Fibroblast of peridontal ligament (primary cell): ENCODE measurements at regions not wholly inside any gene's neighbourhood (a gene's known extent, or its start where the extent isn't known, plus 50 kb on each side); places are given as distances from the start of the nearest gene placed in this dataset.

Source experiments
- DNase-seq: peaks from one replicate; pipeline ENCODE4 v3.0.0-alpha.2; 2010; ENCODE audit errors: extremely low read depth

DNA sequence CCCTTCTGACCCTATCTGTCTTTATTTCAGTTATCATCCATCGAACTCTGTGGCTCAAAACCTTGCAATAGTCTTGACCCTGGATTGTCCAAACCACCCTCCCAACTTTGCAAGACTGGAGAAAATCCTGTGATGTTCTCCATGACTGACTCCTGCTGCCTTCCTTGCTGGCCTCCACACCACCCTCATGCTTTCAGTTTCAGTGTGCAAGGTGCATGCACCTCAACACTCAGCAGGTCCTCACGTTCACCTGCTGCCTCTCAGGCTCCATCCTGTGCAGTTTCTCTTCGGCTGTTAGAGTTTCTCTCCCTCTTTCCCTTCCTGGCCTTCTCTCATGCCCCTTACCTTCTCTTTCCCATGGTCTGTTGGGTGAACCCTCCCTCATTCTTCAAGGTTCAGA is 59.4 kb upstream of the ASIC2 start:
- DNase-seq = no peak

DNA sequence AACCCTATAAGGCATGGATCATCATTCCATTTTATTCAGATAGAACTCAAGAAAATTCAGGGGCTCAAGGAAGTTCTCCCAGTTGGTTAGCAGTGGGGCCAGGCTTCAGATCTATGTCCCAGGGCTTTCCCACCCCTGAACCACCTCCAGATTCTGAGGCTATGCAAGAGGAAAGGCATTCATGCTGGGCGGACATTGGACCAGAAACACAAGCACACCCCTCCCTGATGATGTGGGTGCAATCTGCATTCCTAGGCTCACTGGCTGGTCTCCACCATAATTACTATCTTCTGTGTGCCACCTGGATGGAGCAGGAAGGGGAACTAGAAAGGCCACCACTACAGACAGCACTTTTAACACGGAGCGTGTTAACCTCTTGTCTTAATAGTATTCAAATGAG is 63.2 kb upstream of the ASIC2 start:
- DNase-seq = no peak

DNA sequence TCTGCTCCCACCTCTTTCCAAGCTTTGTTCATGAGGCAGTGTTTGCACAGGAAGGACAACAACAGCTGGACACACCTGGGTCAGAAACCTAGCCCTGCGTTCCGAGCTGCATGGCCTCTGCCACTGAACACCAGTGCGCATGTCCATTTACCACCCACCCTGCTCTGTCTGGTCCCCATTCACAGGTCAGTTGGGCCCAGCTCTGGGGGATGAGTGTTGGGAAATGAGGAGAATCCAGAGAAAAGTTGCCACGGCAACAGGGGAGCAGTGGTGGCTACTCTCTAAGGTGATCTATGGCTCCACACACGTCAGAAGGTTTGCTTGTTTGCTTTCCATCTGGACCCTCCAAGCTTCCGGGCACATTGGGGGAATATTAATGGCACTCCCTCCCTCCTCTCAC is 70.4 kb upstream of the ASIC2 start:
- no peak for DNase-seq

DNA sequence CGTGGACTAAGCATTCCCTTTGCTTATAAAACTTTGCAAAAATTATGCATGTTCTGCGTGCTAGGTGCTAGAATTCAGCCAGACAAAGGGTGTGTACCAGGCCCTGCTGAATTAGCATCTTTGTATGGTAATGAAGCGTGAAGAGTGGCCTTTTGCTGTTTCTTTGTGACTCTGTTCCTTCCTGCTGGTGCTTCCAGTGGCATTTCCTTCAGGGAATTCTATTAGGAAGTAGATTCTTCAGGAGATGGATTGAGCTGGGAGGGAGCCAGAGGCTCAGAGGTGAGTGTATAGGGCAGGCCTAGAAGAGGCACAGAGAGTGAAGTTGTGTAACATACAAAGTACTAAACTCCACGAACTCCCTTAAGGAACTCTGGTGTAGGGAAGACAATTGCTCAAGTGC is 73.9 kb upstream of the ASIC2 start:
- no peak for DNase-seq

DNA sequence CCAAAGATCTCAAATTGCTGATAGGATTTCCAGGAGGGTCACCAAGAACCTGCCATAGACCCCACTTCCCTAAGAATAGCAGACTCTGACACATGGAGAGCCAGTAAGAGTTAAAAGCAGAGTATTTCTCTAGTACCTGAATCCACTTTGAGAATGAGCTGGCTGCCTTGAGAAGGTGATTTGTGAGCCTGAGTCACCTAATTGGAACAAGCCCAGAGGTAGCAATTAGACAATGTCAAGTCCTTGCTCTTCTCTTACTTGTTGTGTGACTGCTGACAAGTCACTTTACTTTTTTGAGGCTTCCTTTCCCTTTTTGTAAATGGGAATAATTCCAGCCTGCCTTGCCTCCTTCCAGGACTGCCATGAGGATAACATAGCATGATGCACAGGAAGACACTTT is 76.1 kb upstream of the ASIC2 start:
- no peak for DNase-seq

DNA sequence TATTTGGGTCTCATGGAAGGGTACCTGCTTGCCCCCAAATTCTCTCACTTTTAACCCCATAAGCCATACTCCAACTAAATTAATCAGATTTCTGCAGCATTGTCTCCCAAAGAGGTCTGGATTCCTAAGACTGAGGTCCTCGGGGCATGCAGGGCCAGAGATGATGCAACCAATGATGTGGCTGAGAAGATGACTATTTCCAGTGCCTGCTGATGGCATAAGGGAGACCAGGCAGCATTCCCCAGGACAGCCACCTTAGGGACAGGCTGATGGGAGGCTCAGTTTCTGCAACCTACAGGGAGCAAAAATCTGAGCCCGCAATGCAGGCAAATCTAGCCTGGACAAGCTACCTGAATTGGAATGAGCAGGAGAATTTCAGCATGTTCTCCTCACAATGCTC is 76.8 kb upstream of the ASIC2 start:
- DNase-seq = no peak

DNA sequence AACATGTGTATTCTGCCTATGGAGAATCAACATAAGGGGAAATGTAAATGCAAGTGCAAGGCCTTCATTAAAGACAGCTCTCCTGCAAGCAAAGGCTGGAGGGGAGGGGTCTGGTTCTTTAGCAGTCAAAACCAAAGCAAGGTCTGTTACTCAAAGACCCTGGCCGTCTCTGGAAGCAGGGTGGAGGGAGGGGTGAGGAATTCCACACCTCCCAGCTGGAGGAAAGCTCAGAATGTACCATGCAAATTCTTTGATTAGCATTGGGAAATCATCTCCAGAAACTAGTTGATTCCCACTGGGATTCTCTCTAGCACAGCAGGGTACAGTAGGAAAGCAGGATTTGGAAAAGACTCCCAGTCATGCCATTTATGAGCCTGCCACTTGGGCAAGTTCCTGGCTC is 77.3 kb upstream of the ASIC2 start:
- no peak for DNase-seq

DNA sequence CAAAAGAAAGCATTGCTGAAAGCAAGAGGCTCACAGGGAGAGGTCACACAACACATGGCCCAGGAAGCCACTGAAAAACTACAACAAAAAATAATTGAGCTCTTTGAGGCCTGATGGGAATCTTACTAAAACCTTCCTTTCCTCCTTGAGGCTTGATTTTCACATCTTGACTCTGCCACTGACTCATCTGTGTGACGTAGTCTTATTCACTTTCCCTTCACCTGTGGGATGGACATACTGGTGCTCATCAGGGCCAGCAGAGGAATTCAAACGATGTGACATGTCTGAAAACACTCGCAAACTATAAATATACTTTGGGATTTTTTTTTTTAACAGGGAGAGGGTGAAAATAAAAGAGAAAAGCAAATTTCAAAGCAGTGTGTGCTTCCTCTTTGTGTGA is 78.3 kb upstream of the ASIC2 start:
- no peak for DNase-seq

DNA sequence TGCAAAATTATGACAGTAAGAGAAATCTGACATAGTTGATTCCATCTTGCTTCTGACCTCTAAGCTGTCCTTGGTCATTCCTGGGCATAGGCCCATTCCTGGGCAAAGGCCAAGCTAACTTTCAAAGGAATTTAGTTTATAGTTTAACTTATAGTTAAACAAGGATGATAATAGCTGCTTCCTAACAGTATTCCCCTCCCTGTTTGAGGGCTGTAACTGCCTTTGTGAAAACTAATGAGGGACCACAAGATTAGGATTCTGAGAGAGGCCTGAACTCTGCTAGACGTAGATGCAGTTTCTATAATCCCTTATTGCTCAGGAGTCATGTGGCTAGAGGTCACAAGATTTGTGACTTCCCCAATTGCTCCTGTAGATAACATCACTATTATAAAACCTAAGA is 80.2 kb upstream of the ASIC2 start:
- no peak for DNase-seq

DNA sequence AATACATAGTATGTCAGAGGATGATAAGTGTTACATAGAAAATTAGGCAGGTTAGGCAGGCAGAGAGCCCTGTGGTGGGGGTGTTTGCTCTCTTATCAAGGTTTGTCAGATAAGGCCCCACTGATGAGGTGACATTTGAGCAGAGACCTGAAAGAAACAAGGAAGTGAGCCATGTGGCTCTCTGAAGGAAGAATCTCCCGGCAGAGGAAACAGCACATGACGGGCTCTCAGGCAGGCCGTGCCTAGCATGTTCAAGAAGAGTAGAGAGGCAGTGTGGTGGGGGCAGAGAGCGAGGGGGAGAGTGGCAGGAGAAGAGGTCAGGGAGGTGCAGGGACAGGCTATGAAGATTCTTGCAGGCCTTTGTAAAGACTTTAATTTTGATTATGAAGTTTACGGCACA is 82.0 kb upstream of the ASIC2 start:
- no peak for DNase-seq

DNA sequence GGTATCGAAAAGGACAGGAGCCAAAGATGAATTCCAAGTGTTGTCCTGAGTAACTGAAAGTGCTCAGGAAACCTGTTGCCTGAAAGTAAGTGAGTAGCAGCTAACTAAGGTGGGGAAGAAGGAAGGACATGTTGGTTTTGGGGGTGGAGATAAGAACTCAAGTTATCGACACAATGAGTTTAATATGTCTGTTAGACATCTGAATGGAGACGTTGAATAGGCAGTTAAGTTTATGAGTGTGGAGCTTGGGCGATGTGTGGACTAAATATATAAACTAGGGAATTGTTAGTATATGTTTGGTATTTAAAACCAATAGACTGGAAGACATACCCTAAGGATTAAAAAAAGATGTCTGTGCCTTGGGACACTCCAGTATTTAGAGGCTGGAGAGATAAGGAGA is 82.7 kb upstream of the ASIC2 start:
- no peak for DNase-seq

DNA sequence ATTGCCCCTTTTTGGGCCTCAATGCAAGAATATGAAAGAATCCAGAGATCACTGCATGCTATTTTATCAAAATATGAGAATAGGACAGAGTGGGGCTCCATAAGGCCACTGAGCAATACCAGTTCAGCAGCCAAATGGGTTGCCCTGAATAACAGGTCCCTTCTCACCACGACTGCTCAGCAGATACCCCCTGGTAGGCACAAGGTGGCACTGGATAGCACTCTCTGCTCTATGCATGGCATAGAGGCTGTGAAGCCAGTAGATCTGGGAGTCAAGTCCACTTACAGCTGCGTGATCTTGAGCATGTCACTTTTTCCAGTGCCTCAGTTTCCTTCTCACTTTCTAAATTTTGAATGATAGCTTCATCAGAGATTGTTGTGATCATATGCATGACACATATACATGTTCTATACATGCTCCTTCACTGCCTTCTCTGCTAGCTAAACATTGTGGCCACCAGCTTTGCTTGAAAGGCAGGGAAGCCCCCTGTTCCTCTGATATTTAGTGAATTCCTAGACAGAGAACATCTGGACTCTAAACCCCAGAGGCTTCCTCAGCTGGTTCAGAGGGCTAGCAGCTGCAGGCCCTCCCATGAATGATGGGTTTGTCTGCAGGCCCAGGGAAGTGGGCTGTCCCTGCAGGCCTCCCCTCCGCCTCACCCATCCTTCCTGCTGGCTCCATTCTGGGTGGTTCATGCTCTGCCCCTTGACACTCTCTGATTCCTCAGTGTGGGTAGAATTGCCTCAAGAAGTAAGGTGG is 84.9 kb upstream of the ASIC2 start:
- no peak for DNase-seq

DNA sequence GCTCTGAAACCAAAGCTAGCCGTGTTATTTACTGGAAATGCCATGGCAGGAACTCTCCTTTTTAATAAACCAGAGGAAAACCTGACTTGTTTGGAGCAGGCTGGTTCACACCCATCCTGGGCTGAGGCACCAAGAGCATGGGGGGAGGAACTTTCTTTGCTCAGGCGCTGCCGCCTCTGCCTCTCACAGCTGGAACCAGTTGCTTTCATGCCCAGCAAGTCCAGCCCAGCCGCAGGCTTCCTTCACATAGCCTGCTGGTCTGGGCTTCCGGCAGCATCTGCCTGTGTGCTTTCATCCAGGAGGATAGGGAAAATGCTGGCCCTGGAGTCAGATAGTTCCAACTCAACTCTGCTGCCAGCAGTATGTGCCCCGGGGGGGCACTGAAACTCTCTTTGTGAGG is 88.1 kb upstream of the ASIC2 start:
- no peak for DNase-seq

DNA sequence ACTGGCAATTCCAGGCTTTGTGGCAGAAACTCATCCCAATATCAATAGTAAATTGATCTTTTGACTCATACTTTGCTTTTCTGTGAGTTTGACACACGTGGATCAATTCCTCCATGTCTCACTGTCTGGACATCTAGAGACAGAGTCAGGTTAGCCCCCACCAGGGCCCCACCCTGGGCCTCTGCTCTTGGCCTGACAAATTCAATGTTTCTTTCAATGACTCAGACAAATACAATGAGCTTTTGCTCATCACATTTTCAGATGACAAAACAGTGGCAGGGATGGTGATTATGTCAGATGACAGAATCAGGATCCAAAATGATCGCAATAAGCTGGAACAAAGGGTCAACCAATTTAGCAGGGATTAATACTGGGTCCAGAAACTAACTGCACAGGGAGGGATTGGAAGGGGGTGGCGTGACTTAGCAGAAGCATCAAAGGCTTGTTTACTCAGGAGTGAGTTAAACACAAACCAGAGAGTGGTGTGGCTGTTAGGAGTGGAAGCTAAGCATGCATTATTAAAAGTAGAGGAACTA is 90.5 kb upstream of the ASIC2 start:
- no peak for DNase-seq

DNA sequence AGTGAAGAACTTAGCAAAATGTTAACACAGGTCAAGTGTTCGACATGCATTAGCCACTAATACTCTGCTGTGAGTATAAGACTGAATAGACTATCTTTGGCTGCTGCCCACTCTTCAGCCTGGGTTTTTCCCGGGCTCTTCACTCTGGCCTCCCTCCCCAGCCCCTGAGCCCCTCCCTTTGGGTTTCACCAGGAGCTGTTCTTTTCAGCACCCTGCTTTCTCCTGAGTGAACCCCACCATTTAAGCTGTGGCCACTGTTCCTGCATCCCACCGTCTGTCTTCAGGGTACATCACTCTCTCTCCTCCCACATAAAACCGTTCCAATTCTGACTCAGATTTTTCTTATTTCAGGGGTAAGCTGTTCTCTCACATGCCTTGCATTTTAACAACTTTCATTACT is 92.0 kb upstream of the ASIC2 start:
- DNase-seq = no peak

DNA sequence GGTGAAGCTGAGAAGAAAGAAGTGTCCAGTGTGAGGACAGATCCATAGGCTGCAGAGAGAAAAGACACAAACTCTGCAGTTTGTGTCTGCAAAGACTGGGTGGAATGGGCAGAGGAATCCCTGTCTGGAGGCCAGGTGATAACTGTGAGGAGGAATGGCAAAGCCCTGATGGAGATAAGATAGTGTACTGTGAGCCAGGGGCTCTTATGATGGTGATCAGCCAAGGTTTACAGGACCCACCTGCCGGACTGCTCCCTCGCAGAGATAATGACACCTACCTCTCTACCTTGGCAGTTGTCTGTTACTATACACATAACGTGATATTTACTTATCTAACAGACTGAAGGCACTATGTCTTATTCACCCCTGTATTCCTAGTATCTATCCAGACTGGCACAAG is 92.6 kb upstream of the ASIC2 start:
- no peak for DNase-seq

DNA sequence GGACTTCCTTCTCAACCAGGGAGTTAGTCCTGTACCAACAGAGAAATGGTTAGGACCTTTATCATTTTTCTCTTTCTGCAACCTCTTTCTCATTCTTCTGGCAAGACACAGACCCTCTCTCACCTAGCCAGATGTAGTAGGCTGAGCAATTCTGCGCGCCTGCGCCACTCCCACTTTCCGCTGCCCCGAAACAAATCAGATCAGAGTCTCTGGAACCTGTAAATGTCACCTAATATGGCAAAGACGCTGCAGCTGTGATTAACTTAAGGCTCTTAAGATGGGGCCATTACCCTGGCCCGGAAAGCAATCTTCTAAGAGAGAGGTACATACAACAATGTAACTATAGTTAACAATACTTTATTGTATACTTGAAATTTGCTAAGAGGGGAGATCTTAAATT is 94.3 kb upstream of the ASIC2 start:
- no peak for DNase-seq

DNA sequence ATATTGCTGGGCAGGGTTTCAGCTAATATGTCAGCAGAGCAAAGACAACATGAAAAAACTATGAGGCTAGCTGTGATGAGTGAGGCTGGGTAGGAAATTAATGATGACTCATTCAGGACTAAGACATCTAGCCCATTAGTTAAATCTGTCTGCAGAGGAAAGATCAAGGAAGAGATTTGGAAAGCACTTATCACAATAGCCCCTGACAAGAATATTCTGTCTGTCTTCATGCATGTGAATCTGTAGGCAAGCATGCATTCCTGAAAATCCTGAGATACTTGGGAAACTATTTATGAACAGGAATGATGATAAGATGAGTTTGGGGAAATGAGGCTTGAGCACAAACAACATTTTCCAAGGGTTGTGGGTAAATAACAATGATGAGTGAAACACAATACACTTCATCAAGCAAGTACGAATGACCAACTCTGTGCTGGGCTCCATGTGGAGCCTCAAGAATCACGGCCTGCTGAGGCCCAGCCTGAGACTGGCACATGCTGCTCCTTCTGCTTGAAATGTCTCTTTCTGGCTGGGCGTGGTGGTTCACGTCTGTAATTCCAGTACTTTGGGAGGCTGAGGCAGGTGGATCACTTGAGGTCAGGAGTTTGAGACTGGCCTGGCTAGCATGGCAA is 96.5 kb upstream of the ASIC2 start:
- no peak for DNase-seq

DNA sequence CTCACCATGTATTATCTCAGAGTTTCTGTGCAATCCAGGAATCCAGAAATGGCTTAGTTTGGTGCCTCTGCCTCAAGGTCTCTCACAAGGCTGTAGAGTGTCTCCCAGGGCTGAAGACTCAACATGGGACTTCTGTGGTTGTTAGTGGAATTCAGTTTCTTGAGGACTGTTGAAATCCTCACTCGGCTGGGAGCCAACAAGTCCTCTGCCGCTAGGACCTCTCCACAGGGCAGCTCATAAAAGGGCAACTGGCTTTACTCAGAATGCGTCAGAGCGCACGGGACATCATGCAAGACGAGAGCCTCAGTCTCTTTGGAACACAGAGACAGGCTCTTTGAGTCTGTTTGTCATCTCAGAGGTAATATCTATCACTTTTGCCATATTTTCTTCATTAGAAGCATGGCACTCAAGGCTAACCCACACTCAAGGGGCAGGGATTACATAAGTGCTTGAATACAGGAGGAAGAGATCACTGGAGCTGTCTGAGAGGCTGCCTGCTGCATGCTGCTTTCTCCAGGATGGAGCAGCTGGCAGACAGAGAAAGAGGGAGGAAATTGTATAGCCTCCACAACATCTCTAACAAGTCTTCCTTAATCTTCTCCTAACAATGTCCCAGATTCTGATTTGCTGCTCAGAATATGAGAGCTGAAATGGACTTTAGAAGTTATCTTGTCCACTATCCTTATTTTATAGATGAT is 97.5 kb upstream of the ASIC2 start:
- DNase-seq = no peak

DNA sequence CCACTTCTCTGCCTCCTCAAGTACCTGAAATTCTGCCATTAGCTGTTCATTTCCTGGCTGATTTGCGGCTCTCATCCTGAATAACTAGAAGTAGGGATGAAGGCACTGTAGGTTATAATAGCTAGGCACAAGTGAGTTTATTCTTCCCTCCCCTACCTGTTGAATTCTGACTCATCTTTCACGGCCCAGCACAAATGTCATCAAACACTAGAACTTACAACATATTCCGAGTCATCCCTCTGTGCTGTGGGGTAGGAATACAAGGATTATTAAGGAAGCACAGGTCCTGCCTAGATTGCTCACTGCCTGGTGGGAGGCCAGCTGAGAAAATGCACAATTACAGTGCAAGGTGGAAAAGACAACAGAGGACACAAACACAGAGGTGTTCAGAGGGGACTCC is 103.7 kb upstream of the ASIC2 start:
- DNase-seq = no peak

DNA sequence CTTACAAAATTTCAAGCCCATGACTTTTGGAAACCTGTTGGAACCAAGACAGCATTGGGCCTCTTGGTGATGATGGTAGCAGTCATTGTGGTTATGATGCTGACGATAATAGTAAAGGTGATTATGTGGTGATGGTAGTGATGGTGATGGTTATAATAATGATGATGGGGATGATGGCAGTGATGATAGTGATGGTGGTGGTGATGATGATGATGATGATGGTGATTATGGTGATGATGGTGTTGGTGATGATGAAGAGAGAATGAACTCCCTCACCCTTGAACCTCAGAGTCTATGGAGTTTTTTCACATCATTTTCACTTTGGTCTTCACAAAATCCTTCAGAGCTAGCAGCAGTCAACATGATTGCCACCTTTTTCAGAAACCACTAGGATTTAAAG is 105.3 kb upstream of the ASIC2 start:
- DNase-seq = no peak

DNA sequence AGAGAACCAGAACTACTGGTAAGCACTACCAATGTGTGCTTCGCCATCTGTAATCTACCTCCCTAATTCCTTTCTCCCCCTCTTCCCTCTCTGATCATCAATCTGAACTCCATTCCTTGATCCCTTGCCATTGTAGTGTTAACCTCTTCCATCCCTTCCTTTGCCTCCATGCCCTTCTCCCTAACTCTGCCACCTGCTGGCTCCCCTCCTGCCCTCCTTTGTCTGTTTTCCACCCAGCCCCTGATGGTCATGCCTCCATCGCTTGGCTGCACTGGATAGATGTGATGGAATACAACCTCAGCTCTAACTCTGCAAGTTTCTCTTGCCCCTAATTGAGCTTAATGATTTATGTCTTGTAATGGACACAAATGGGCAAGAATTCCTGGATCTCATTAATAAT is 108.2 kb upstream of the ASIC2 start:
- DNase-seq = no peak

DNA sequence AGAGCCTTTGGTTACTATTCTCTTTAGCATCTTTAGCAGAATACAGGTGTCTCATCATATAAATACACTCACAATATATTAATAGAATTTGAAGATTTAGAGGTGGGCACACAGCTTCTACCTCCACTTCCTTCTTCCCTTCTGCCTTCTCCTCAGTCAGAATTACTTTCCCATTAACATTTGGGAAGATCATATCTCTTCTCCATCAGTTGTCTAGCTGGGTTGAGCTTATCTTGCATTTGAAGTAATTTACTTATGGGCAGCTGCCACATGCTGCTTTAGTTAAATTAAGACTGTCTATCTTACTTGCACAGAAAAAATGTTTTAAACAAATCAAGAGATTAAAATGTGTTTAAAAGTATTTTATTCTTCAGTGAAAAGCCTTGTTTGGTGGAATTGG is 110.1 kb upstream of the ASIC2 start:
- no peak for DNase-seq
